Right lobe of liver (tissue), 4 donors: ENCODE measurements at regions not wholly inside any gene's neighbourhood (a gene's known extent, or its start where the extent isn't known, plus 50 kb on each side); places are given as distances from the start of the nearest gene placed in this dataset.

Experiments
- POLR2A ChIP-seq: fragments of 450-650 bp; IDR thresholded peaks from one replicate; pipeline ENCODE4 v1.6.1; 2017; ENCODE audit warnings: antibody characterized with exemption, mild to moderate bottlenecking
- TF ChIP-seq, protein P1 (sequence below), 4 donors: fragments of 200-600 bp in 3 of 4; fragments of 450-650 bp in 1 of 4; IDR thresholded peaks; one replicate each; pipeline versions ENCODE4 v1.5.1 to v1.8.0; 2016 to 2022; ENCODE audit warnings: antibody characterized with exemption in 4 of 4, mild to moderate bottlenecking in 2 of 4
- donor health status: DM: no; HTN: no; CAD: no.
- donor health status: DM: no; HTN: no; CAD: no.
- donor health status: DM: no; HTN: yes; CAD: no.

DNA sequence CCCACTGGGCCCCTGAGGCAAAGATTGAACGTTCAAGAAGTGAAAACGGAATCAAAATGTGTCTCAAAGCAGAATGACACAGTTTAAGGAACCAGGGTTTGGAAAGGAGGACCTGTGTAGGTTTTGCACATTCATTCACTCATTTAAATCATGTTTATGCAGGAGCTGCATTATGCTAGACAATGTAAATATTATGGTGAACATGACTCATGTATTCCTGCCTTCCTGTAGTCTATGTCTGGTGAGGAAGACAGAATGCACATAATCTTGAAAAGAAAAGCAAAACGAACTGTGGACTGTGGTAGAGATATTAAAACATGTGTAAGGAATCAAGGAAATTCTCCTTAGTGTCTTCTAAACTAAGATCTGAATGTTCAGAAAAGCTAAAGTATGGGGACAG lies 311.8 kb upstream of the SMIM31 start:
- TF ChIP-seq, protein P1, sequence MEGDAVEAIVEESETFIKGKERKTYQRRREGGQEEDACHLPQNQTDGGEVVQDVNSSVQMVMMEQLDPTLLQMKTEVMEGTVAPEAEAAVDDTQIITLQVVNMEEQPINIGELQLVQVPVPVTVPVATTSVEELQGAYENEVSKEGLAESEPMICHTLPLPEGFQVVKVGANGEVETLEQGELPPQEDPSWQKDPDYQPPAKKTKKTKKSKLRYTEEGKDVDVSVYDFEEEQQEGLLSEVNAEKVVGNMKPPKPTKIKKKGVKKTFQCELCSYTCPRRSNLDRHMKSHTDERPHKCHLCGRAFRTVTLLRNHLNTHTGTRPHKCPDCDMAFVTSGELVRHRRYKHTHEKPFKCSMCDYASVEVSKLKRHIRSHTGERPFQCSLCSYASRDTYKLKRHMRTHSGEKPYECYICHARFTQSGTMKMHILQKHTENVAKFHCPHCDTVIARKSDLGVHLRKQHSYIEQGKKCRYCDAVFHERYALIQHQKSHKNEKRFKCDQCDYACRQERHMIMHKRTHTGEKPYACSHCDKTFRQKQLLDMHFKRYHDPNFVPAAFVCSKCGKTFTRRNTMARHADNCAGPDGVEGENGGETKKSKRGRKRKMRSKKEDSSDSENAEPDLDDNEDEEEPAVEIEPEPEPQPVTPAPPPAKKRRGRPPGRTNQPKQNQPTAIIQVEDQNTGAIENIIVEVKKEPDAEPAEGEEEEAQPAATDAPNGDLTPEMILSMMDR (IDR thresholded peaks at IDR 0.05): no peak
- TF ChIP-seq POLR2A: no peak
